Heart left ventricle (tissue), 13 donors: ENCODE measurements at regions not wholly inside any gene's neighbourhood (a gene's known extent, or its start where the extent isn't known, plus 50 kb on each side); places are given as distances from the start of the nearest gene placed in this dataset.

Experiments
- CTCF ChIP-seq, 12 donors: fragments of 200-600 bp; sonication (generic) in 4 of 12; IDR thresholded peaks; one replicate each; pipeline versions ENCODE4 v1.5.0 to v1.8.0; 2018 to 2022; ENCODE audit warnings: antibody characterized with exemption in 12 of 12, mild to moderate bottlenecking in 5 of 12
- POLR2A ChIP-seq, 2 donors: fragments of 450-650 bp; IDR thresholded peaks; one replicate each; pipeline ENCODE4 v1.6.1; 2017; ENCODE audit warnings: antibody characterized with exemption in 2 of 2, mild to moderate bottlenecking in 2 of 2, moderate library complexity in 2 of 2
- donor health status: ischemic (EF 13 %, LVEDD 7.1; RV severe dilation, severe dysfunction).
- donor health status: DM: no; HTN: yes; CAD: no.
- donor health status: DM: no; HTN: no; CAD: no.
- donor health status: ischemic (EF 25% LVEDD 6.9; RV normal size, moderate dysfunction).
- donor health status: ischemic (EF 25% LVEDD 5.7; RV mildly dilated, moderate dysfunction).
- donor health status: ischemic (EF 35%, LVEDD 5.7; RV mildly dilated, moderate dysfunction).
- donor health status: nonischemic (EF 11% LVEDD 7.7; RV severe dilation, severe dysfunction).
- donor health status: DM: yes; HTN: yes; CAD: no.
- donor health status: PGD.
- donor health status: ischemic (EF 29% LVEDD 5.4; RV normal size, mild dysfunction).
- donor health status: nonischemic (EF 23%, LVEDD 6.1; RV moderate dilation, normal function).

- TF ChIP-seq POLR2A (IDR thresholded peaks at IDR 0.05) (no peak), CTCF (IDR thresholded peaks at IDR 0.05) (no peak)
Observed at GRCh38 chr5:14003513-14003912, 59.0 kb upstream of the DNAH5 start.
